PC-9 (cell line): ENCODE measurements at regions not wholly inside any gene's neighbourhood (a gene's known extent, or its start where the extent isn't known, plus 50 kb on each side); places are given as distances from the start of the nearest gene placed in this dataset.

Experiments
- CTCF ChIP-seq: fragments of 200-600 bp; sonication (generic); conservative IDR thresholded peaks from 2 replicates; pipeline ENCODE4 v1.6.1; 2017; ENCODE audit warnings: mixed run types, antibody characterized with exemption, mild to moderate bottlenecking, moderate library complexity
- EZH2 ChIP-seq: fragments of 200-600 bp; sonication (generic); IDR thresholded peaks from 2 replicates; pipeline ENCODE4 v1.8.0; 2017; ENCODE audit warnings: antibody characterized with exemption, low read depth

- TF ChIP-seq CTCF: no peak
- no peak for TF ChIP-seq EZH2
Measured at GRCh38 chr15:63454503-63455211, 49.7 kb upstream of the USP3 start.
